HL-60 (cell line): ENCODE measurements at regions not wholly inside any gene's neighbourhood (a gene's known extent, or its start where the extent isn't known, plus 50 kb on each side); places are given as distances from the start of the nearest gene placed in this dataset.
"Not testable (repeated sequence)": the region's sequence is repeated elsewhere in the genome, so short reads cannot be mapped to it uniquely, and the experiment has no call there.

Experiments
- POLR2AphosphoS5 ChIP-seq: IDR thresholded peaks from 2 replicates; pipeline ENCODE4 v1.6.1; 2012; ENCODE audit warnings: low read depth
- TF ChIP-seq, protein P1 (sequence below): IDR thresholded peaks from one replicate; pipeline ENCODE4 v1.5.1; 2011; ENCODE audit warnings: low read length, control low read depth, inconsistent platforms; ENCODE audit not compliant: insufficient read depth
- TF ChIP-seq, protein P2 (sequence below): IDR thresholded peaks from 2 replicates; pipeline ENCODE4 v1.6.1; 2012; ENCODE audit warnings: low read depth; ENCODE audit not compliant: insufficient replicate concordance

DNA sequence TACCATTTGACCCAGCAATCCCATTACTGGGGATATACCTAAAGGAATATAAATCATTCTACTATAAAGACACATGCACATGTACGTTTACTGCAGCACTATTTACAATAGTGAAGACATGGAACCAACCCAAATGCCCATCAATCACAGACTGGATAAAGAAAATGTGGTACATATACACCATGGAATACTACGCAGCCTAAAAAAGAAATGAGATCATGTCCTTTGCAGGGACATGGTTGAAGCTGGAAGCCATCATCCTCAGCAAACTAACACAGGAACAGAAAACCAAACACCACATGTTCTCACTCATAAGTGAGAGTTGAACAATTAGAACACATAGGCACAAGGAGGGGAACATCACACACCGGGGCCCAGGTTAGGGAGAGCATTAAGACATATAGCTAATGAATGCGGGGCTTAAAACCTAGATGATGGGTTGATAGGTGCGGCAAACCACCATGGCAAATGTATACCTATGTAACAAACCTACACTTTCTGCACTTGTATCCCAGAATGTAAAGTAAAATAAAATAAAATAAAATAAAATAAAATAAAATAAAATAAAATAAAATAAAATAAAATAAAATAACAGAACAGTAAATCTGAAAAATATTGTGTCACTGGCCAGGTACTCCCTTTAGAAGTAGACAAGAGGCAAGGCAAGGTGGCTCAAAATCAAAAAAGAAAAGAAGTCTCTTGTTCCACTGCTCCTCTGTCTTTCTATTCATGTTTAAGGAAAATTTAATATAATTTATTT is 423.8 kb upstream of the GRAMD2B start:
- TF ChIP-seq, protein P1, sequence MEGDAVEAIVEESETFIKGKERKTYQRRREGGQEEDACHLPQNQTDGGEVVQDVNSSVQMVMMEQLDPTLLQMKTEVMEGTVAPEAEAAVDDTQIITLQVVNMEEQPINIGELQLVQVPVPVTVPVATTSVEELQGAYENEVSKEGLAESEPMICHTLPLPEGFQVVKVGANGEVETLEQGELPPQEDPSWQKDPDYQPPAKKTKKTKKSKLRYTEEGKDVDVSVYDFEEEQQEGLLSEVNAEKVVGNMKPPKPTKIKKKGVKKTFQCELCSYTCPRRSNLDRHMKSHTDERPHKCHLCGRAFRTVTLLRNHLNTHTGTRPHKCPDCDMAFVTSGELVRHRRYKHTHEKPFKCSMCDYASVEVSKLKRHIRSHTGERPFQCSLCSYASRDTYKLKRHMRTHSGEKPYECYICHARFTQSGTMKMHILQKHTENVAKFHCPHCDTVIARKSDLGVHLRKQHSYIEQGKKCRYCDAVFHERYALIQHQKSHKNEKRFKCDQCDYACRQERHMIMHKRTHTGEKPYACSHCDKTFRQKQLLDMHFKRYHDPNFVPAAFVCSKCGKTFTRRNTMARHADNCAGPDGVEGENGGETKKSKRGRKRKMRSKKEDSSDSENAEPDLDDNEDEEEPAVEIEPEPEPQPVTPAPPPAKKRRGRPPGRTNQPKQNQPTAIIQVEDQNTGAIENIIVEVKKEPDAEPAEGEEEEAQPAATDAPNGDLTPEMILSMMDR: not testable (repeated sequence)
- TF ChIP-seq, protein P2, sequence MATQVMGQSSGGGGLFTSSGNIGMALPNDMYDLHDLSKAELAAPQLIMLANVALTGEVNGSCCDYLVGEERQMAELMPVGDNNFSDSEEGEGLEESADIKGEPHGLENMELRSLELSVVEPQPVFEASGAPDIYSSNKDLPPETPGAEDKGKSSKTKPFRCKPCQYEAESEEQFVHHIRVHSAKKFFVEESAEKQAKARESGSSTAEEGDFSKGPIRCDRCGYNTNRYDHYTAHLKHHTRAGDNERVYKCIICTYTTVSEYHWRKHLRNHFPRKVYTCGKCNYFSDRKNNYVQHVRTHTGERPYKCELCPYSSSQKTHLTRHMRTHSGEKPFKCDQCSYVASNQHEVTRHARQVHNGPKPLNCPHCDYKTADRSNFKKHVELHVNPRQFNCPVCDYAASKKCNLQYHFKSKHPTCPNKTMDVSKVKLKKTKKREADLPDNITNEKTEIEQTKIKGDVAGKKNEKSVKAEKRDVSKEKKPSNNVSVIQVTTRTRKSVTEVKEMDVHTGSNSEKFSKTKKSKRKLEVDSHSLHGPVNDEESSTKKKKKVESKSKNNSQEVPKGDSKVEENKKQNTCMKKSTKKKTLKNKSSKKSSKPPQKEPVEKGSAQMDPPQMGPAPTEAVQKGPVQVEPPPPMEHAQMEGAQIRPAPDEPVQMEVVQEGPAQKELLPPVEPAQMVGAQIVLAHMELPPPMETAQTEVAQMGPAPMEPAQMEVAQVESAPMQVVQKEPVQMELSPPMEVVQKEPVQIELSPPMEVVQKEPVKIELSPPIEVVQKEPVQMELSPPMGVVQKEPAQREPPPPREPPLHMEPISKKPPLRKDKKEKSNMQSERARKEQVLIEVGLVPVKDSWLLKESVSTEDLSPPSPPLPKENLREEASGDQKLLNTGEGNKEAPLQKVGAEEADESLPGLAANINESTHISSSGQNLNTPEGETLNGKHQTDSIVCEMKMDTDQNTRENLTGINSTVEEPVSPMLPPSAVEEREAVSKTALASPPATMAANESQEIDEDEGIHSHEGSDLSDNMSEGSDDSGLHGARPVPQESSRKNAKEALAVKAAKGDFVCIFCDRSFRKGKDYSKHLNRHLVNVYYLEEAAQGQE: not testable (repeated sequence)
- not testable (repeated sequence) for TF ChIP-seq POLR2AphosphoS5
